NCI-H2081 treated with DMSO at 0.1 percent for 48 hours (cell line): ENCODE measurements at regions not wholly inside any gene's neighbourhood (a gene's known extent, or its start where the extent isn't known, plus 50 kb on each side); places are given as distances from the start of the nearest gene placed in this dataset.
"Not testable (repeated sequence)": the region's sequence is repeated elsewhere in the genome, so short reads cannot be mapped to it uniquely, and the experiment has no call there.

Experiments
- DNase-seq: peaks from one replicate; lab custom pipeline; 2025; lab: John Stamatoyannopoulos, UW

DNA sequence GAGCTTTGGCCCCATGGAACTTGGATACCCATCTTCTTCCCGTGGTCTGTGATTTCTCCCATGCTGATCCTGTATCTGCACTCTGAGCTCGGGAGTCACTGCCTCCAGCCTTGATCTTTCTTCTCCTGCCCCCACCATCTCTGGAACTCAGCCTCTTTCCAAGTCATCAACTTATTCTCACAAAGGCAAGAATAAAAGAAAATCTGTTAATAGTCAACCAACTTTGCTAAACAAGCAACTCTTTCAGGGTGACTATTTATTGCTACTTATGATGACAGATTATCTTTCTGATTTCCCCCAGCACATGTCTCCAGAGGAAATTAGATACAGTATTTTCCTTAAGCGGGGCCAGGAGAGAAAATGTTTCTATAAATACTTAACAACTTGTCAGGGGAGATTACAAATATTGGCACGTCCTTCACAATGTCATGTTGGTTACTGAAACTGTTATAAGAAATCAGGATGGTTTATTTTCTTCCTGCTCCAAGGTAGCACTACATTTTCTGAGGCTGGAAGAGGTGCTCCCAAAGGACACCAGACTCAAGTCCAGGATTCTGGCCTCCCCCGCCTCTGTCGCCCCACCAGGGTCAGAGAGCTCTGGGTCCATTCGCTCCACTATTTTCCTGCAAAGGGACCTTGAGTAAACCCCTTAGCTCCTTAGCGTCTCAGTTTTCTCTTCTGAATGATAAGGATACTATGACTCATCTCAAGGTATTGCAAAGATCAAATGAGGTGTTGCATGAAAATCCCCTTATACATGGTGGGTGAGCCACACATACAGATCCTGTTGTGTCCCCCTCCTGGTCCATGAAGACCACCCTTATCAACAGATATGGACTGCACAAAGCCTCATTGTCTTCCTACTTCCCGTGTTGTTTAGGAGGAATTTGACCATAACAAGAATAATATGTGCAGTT, 205.2 kb upstream of the WSCD1 start:
- DNase-seq = no peak

DNA sequence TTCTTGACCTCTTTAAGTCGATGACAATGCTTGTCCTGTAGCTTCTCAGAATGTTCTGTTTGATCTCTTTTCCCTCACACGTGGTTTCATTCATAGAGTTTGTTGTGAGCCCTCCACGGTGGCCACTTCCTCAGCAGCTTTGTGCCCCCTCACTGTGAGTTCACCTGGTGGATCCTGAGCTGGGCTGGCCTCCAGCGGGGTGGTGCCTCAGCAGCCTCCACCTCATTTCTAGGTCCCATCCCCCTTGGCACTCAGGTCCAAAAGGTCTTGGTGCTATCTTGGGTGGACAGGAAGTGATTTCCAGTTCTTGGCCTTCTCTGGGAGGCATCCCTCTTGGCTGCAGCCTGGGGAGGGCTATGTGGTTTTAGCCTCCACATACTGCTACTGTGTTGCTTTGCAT, 203.2 kb upstream of the WSCD1 start:
- no peak for DNase-seq

DNA sequence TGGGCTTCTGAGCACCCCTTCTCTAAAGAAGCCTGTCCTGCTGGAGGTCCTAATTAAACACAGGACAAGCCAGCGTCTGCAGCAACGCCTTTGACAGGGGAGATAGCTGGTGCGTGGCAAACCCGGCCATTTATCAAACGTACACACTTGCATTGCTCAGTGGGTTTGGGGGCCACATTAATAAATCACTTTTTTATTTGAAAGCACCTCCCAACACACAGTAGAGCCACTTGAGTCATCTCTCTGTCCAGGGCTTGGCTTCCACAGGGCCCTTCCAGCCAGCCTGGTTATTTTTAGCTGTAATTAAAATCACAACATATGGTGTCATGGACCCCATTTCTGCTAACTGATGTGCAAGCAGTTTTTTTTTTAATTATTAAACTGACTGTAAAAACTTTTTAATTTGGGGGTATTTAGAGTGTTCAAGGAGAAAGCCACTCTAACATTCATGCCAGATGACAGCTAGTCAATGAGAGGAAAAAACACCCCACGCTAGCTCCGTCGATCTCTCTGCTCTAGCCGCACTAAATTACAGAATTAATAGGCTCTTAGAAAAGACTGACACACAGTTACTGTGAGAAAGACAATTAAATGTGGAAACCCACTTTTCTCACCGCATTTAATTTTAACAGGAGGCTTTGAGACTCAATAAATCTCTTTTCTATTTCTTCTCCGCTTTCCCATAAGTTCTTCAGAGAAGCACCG, 201.0 kb upstream of the WSCD1 start:
- no peak for DNase-seq

DNA sequence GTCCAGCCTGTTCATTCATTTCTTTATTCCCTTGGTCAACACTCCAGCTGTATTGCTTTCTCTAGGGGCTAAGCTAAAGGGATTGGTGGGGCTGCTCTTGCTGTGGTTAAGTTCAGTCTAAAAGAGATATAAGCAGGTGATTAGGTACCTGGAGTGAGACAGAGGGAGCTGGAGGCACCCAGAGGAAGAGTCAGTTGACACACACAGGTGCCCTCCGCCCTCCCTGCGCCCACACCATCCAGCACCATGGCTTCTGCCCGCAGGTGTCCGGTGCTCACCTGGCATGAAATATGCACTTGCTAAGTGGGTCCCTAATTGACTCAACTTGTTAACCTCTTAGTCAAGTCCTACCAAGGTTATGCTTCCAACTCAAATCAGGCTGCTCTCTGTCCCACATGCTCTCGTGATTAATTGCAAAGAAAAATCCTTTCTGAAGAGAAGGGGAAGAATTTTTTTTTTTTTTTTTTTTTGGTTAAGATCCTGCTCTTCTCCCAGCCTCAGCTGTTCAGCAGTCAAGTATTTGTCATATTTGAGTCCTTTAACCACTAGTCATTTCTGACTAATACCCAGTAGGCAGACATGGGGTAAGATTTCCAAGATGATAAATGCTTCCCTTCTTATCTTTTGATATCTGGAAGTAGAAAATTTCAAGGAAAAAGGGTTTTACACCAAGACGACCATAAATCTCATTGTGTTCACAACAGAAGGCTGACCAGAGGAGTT, 199.8 kb upstream of the WSCD1 start:
- no peak for DNase-seq

DNA sequence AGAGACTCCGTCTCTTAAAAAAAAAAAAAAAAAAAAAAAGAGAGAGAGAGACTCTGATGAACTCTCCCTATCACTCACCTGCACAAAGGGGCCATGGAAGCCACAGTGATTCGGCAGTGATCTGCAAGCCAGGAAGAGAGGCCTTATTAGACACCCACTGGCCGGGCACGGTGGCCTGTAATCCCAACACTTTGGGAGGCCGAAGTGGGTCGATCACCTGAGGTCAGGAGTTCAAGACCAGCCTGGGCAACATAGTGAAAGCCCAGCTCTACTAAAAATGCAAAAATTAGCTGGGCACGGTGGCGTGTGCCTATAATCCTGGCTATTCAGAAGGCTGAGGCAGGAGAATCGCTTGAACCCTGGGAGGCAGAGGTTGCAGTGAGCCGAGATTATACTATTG, 198.5 kb upstream of the WSCD1 start:
- DNase-seq = no peak

DNA sequence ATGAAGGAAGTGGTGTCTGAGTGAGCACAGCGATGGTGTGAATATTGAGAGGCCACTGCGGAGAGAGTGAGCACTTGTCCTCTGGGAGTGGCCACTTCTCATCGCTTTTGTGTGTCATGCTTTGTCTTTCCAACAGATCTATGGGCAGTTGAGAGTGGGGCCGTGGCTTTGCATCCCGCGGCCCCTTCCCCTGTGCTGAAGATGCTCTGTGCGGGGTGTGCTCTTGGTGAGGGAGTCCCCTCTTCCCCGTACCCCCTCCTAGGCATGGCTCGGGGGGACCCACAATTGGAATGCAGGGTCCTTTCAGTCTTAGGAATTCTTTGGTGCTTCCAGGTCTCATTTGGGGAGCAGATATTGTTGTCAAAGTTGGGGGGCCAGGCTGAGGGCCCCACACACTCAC, 197.3 kb upstream of the WSCD1 start:
- DNase-seq = no peak

DNA sequence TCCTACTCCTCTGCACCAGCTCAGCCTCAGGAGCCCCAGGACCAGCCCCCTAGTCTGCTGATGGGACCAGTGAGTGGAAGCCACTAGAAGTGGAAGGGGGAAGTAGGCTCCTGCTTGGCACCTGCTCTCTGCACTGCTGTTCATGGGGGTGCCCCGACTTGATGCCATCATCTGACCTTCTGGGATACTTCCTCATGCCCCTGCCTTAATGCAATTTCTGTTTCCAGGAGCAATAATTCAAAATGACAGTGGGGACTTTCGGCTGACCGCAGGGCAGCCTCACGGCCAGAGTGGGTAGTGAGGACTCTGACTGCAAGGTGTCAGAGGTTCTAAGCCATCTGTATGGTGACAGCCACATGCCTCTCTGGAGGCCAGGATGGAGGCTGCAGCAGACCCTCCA, 196.4 kb upstream of the WSCD1 start:
- DNase-seq = no peak

DNA sequence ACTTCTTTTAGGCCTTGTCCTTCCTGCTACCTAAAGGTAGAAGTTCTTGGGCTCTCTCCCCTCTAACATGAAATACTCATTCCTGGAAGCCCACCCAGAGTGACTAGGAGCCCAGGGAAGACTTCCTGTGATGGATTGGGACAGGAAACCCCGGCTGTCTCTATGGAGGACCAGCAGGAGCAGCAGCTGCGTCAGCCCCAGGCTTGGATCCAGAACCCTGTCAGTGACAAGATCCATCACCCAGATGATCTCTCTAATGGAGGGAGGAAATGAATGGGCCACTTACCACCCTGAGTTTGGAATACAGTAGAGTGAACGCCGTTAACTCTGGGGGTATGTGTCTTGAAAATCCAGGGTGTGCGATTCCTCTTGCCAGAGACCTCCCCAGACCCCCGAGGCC, 195.7 kb upstream of the WSCD1 start:
- DNase-seq = no peak

DNA sequence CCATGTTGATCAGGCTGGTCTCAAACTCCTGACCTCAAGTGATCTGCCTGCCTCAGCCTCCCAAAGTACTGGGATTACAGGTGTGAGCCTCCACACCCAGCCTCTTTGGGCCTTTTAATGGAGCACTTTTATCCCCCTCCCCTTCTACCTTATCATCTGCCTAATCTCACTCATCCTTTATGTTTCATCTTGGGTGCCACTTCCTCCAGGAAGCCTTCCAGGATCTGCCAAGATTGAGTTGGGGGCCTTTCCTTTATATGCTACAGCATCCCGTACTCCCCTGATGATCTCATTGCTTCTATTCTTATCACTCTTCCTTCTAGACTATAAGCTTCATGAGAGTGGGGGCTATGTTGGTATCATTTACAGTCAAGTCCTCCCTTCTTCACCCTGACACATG, 192.8 kb upstream of the WSCD1 start:
- DNase-seq = no peak

DNA sequence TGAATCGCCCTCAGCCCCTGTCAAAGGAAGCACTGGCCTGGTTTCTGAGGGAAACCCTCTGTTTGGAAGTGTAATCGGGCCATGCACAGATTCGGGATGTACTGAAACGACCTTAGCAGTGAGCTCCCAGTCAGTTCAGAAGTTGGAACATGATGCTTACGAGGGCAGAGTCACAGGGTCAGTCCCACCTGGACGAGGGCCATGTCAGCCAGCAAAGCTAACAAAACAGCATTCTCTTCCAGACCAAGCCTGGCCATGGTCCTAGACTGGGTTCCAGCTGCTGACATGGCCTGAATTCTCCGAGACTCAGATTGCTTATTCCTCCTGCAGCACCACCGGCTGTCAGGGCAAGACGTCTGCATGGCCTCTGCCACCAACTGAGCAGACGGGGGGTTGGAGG, 192.2 kb upstream of the WSCD1 start:
- DNase-seq = no peak

DNA sequence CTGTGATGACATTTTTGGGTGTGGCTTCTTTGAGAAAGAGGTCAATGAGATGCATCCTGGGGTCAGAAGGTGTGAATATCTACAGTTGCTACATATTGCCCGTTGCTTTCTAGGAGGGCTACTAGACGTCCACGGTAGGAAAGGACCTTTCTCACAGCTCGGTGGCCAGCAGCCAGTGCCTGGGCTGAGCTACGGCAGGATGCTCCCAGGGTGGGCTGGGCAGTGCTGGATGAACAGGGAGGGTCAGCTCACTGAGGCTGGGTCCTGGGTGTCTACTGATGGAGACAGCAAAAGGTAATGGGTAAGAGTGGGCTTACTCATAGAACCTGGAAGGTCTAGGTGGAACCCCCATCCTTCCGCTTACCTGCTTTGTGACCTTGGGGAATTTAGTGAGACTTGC, 188.3 kb upstream of the WSCD1 start:
- DNase-seq = no peak

DNA sequence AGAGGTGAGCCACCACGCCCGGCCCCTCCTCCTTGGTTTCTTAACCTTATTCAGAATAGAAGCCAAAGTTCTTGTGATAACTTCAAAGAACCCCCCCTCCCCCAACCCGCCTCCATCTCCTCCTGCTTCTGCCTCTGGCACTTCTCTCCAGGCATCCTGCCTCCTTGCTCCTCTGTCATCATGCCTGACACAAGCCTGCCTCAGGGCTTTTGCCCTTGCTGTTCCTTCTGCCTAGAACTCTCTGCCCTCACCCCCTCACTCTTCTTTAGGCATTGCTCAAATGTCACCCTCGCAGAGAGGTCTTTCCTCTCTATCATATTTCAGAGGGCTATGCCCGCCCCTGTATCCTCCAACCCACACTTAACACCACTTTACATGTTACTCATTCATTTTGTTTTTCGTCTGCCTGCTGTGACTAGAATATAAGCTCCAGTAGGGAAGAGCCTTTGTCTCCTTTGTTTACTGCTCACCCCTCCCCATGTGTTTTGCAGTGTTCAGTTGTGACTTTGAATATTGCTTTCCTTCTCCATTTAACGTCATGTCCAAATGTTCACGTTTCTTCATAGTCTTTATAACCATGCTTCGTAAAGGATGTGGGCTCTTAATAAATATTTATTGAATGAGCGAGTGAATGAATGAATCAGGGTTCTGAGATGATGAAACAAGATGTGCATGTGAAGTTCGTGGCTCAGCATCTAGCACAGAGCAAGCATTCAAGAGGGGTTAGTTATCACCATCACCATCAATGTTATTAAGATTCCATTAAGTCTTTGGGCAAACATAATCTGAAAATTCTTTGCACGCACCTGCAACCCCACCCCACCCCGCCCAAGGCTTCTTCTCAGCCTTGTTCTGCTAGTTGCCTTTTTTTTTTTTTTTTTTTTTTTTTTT, 186.2 kb upstream of the WSCD1 start:
- DNase-seq = no peak

DNA sequence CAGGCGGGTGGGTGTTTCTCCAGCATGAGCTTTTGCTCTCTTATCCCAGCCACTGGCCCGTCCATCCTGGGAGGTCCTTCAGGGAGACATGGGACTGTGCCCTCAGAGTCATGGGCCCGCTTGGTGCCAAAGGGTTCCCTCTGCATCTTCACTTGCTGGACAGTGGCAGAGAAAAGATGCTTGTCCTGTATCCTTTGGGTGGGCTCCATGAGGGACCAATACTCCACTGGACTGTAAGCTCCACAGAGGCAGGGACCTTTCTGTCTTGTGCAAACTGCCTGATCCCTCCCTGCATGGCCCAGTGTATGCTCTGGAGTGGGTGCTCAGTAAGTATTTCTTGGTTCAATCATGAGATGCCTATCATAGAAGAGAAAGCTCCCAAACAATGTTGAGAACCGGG, 184.8 kb upstream of the WSCD1 start:
- DNase-seq = no peak

DNA sequence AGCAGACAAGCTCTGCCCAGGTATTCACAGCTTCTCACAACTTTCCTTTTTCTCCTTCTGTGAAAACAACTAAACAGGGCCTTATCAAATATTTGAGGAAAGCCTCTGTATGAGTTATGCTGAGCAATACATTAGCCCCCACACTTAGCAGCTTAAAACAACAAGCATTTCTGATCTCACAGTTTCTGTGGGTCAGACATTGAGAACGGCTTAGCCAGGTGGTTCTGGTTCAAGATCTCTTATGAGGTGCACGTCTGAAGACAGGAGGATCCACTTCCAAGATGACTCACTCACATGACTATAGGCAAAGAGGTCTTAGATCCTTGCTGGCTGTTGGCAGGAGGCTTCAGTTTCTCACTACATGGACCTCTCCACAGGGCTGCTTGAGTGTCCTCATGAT, 181.4 kb upstream of the WSCD1 start:
- no peak for DNase-seq

DNA sequence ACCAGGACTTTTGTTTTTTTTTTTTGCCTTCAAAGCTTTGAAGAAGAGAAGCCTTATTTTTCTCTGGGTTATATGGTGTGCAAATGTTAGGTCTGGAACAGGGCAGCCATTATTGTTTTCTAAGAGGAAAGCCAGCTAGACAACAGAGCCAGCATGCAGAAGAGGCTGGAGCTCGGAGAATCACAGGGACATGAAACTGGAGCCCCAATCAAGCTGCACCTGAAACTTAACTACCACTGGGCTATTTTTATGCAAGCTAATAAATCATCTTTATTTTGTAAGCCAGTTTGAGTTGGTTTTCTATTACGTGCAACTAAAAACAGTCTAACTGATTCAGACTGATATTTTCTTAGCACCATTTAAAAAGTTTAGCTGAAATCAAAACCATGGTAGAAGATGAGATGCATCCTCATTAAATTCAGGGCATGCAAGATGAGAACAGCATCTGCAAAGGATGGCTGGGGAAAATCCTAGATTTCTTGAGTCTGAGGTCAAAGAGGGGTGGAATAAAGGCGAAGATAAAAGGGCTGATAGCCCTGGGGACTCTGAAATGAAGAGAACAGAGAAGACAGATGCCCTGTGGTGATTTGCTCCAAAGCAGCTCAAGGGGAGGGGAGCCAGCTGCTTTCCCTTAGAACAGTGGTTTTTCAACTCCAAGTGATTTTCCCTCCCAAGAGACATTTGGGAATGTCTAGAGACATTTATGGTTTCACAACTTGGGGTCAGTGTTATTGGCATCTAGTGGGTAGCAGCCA, 177.1 kb upstream of the WSCD1 start:
- no peak for DNase-seq

DNA sequence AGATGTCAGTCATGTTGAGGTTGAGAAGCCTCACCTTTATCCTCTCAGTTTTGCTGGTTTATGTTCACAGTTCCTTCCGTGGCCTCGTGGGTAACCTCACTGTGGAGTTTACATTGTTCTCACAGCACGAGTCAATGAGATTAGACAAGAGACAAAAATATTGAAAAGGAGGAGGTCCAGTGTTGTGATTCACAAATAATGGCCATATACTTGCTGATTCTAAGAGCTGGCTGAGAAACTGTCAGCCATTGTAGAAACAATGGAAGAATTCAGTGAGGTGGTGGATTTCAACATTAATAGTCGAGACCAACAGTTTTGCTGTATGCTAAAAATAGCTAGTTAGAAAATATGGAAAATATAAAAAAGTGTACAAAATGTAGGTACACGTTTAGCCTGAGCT, 176.4 kb upstream of the WSCD1 start:
- DNase-seq = no peak

DNA sequence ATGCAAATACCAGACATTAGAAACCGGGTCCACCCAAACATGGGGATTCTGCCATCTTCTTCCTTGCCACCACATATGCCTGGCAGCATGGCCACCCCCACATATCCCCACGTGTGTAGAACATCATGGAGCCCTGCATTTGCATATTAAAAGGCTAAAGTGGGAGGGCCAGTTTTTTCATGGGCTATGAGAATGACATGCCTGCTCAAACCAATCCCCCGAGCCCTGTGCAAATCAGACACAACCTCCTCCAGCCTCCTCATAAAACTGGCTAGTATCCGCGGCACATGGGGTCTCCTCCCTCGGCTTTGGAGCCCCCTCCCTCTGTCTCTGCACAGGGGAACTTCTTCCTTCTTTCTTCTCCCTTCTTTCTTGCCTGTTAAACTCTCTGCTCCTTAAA, 174.9 kb upstream of the WSCD1 start:
- DNase-seq = no peak

DNA sequence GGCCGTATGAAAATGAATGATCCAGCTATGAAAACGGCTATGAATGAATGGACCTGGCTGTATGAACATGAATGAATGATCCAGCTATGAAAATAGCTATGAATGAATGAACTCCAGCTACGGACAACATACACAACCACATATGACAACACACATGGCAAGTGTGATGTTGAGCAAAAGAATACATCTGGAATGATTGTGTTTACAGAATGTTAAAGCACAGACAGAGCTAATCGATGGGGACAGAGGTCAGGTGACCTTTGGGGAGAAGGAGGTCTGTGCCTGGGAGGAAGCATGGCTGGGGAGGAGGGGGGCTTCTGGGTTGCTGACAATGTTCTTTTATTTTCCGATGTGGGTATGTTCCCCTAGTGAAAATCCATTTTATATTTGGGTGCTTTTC, 174.0 kb upstream of the WSCD1 start:
- no peak for DNase-seq

DNA sequence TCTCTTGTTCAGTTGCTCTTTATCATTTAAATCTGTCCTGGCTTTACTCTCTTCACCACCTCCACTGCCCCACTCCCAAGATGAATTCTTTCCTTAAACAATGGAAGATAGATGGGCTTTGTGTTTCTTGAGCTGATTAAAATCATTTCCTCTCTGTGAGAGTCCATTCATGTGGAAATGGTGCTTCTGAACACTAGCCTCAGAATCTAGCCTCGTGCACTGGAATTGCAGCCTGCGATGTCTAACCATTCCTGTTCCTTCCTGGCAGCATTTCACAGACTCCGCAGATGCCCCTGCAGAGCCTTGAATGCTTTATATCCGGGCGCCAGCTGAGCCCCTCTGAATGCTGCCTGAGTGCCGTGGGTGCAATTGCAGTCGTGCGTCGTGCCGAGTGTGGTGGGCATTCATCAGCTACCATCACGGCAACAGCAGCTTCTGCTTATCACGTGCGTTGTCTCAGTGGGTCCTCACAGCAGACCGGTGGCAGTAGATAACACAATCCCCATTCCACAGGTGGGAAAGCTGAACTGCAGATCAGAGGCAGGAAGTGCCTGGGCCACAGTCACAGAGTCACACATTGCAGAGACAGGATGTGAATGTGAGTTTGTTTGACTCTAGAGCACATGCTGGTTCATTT, 172.8 kb upstream of the WSCD1 start:
- no peak for DNase-seq

DNA sequence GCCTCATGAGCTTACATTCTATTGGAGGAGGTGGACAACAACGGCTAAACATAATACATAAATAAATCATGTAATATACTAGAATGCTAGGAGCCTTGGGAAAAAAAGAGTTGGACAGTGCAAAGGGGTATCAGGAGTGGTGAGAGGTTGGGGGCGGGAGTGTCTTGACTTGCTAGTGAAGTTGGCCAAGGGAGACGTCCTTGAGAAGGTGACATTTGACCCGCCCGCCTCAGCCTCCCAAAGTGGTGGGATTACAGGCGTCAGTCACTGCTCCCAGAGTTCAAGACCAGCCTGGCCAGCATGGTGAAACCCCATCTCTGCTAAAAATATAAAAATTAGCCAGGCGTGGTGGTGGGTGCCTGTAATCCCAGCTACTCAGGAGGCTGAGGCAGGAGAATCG, 172.2 kb upstream of the WSCD1 start:
- DNase-seq = not testable (repeated sequence)

DNA sequence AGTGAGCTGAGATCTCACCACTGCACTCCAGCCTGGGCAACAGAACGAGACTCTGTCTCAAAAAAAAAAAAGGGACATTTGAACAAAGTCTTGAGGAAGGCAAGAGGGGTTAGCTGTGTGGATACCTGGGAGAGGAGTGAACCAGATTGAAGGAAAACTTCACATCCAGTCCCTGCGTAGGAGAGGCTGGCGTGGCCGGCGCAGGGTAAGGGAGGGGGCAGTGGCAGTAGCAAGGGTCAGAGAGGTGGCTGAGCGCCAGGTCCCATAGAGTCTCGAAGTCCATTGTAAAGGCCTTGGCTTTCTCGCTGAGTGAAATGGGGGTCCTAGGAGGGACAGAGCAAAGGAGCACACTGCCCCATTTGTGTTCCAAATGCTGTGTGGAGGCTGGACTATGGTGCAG, 171.8 kb upstream of the WSCD1 start:
- DNase-seq = no peak
